Fibroblast of lung (primary cell): ENCODE measurements at regions not wholly inside any gene's neighbourhood (a gene's known extent, or its start where the extent isn't known, plus 50 kb on each side); places are given as distances from the start of the nearest gene placed in this dataset.

Source experiments
- DNase-seq, 2 donors: peaks; one replicate each; pipeline versions ENCODE4 v3.0.0 to v3.0.0-alpha.2; 2010; ENCODE audit warnings: low read depth in 2 of 2
- H2AFZ ChIP-seq: 2 replicates; pipeline ENCODE4 v1.5.1; 2012; ENCODE audit warnings: low read length, control low read depth, inconsistent platforms
- H3K27ac ChIP-seq: 2 replicates; pipeline ENCODE4 v1.5.1; 2011; ENCODE audit warnings: low read length, control low read depth; ENCODE audit not compliant: insufficient read depth
- H3K27me3 ChIP-seq: 2 replicates; pipeline ENCODE4 v1.5.1; 2011; ENCODE audit warnings: mild to moderate bottlenecking, low read length; ENCODE audit not compliant: control insufficient read depth, insufficient read depth
- H3K36me3 ChIP-seq: 2 replicates; pipeline ENCODE4 v1.5.1; 2011; ENCODE audit warnings: low read length; ENCODE audit not compliant: control insufficient read depth, insufficient read depth
- H3K4me1 ChIP-seq: 2 replicates; pipeline ENCODE4 v1.5.1; 2011; ENCODE audit warnings: low read length; ENCODE audit not compliant: control insufficient read depth, insufficient read depth; ENCODE audit errors: extremely low read depth
- H3K4me2 ChIP-seq: 2 replicates; pipeline ENCODE4 v1.5.1; 2011; ENCODE audit warnings: low read length, control low read depth; ENCODE audit not compliant: insufficient read depth; ENCODE audit errors: extremely low read depth
- H3K4me3 ChIP-seq, 4 experiments: fragments of 200-600 bp in 1 of 4; sonication (generic) in 1 of 4; replicated peaks in 1 of 4; 2 replicates each; pipeline ENCODE4 v1.5.1; 2011 to 2016; ENCODE audit warnings: low read length in 4 of 4, low read depth in 3 of 4, mild to moderate bottlenecking in 3 of 4, control low read depth in 2 of 4, inconsistent platforms in 1 of 4, mixed read lengths in 1 of 4; ENCODE audit not compliant: insufficient read depth in 1 of 4; ENCODE audit errors: control extremely low read depth in 1 of 4
- H3K79me2 ChIP-seq: 2 replicates; pipeline ENCODE4 v1.5.1; 2012; ENCODE audit warnings: mild to moderate bottlenecking, low read length, inconsistent platforms; ENCODE audit not compliant: control insufficient read depth, insufficient read depth
- H3K9ac ChIP-seq: 2 replicates; pipeline ENCODE4 v1.5.1; 2011; ENCODE audit warnings: mild to moderate bottlenecking, low read length, control low read depth; ENCODE audit not compliant: insufficient read depth
- H3K9me3 ChIP-seq: 2 replicates; pipeline ENCODE4 v1.5.1; 2012; ENCODE audit warnings: low read depth, low read length; ENCODE audit not compliant: control insufficient read depth, insufficient read depth
- H4K20me1 ChIP-seq: 2 replicates; pipeline ENCODE4 v1.5.1; 2011; ENCODE audit warnings: low read length; ENCODE audit not compliant: control insufficient read depth, insufficient read depth; ENCODE audit errors: extremely low read depth
- CTCF ChIP-seq, 2 donors: IDR thresholded peaks in 1 of 2; conservative IDR thresholded peaks in 1 of 2; 1 replicate in 1 of 2; 2 replicates in 1 of 2; pipeline ENCODE4 v1.5.1; 2011 to 2012; ENCODE audit warnings: low read length in 2 of 2, control low read depth in 1 of 2, inconsistent platforms in 1 of 2, low read depth in 1 of 2, mild to moderate bottlenecking in 1 of 2
- EZH2 ChIP-seq: IDR thresholded peaks from 2 replicates; pipeline ENCODE4 v1.5.1; 2012; ENCODE audit warnings: low read length, control low read depth, mild to moderate bottlenecking; ENCODE audit errors: missing control alignments

GRCh38 chr19:30115947-30116346 is 173.9 kb downstream of the URI1 start:
- no peaks in the 10 kb centered on the region for H4K20me1 ChIP-seq
- H3K9me3 ChIP-seq = no peaks in the 10 kb centered on the region
- no peak for TF ChIP-seq CTCF (conservative IDR thresholded peaks at IDR 0.05 in 1 of 2, IDR thresholded peaks at IDR 0.05 in 1 of 2; ENCODE audit: low read depth in 1 of 2, low read length in 2 of 2)
- TF ChIP-seq EZH2 = no peak
- H3K9ac ChIP-seq = no peak overlapping the region
- H3K4me3 ChIP-seq = no peak overlapping the region
- H3K27me3 ChIP-seq = no peaks in the 10 kb centered on the region
- H3K4me2 ChIP-seq = no peak overlapping the region
- no peak overlapping the region for H3K27ac ChIP-seq
- H2AFZ ChIP-seq = no peak overlapping the region
- H3K79me2 ChIP-seq = no peaks in the 10 kb centered on the region
- DNase-seq = no peak
- H3K36me3 ChIP-seq = no peaks in the 10 kb centered on the region
- H3K4me1 ChIP-seq = no peaks in the 10 kb centered on the region

- no peak for DNase-seq
- no peaks in the 10 kb centered on the region for H3K27me3 ChIP-seq
- H3K4me3 ChIP-seq = no peak overlapping the region
- no peak overlapping the region for H2AFZ ChIP-seq
- no peaks in the 10 kb centered on the region for H3K79me2 ChIP-seq
- no peaks in the 10 kb centered on the region for H3K36me3 ChIP-seq
- no peak for TF ChIP-seq EZH2
- TF ChIP-seq CTCF (conservative IDR thresholded peaks at IDR 0.05 in 1 of 2, IDR thresholded peaks at IDR 0.05 in 1 of 2; ENCODE audit: low read depth in 1 of 2, low read length in 2 of 2) = no peak
- no peaks in the 10 kb centered on the region for H4K20me1 ChIP-seq
- no peak overlapping the region for H3K9ac ChIP-seq
- no peaks in the 10 kb centered on the region for H3K9me3 ChIP-seq
- no peak overlapping the region for H3K27ac ChIP-seq
- H3K4me1 ChIP-seq = no peaks in the 10 kb centered on the region
- no peak overlapping the region for H3K4me2 ChIP-seq
These were observed 174.5 kb downstream of the URI1 start for GRCh38 chr19:30116530-30116929.

GRCh38 chr19:30116984-30117555 is 175.0 kb downstream of the URI1 start:
- no peaks in the 10 kb centered on the region for H3K79me2 ChIP-seq
- no peak overlapping the region for H3K4me2 ChIP-seq
- H3K9ac ChIP-seq = no peak overlapping the region
- no peak overlapping the region for H3K27ac ChIP-seq
- TF ChIP-seq CTCF (conservative IDR thresholded peaks at IDR 0.05 in 1 of 2, IDR thresholded peaks at IDR 0.05 in 1 of 2; ENCODE audit: low read depth in 1 of 2, low read length in 2 of 2) (no peak), EZH2 (no peak)
- no peaks in the 10 kb centered on the region for H4K20me1 ChIP-seq
- no peaks in the 10 kb centered on the region for H3K4me1 ChIP-seq
- no peaks in the 10 kb centered on the region for H3K36me3 ChIP-seq
- H3K9me3 ChIP-seq = no peaks in the 10 kb centered on the region
- H2AFZ ChIP-seq = no peak overlapping the region
- no peaks in the 10 kb centered on the region for H3K27me3 ChIP-seq
- H3K4me3 ChIP-seq = no peak overlapping the region
- DNase-seq = no peak
